NB4 (cell line): ENCODE measurements at regions not wholly inside any gene's neighbourhood (a gene's known extent, or its start where the extent isn't known, plus 50 kb on each side); places are given as distances from the start of the nearest gene placed in this dataset.

Experiments used
- DNase-seq: peaks from one replicate; pipeline ENCODE4 v3.0.0; 2010; ENCODE audit warnings: low read depth
- H3K4me3 ChIP-seq: one replicate; pipeline ENCODE4 v1.5.1; 2011; ENCODE audit warnings: mild to moderate bottlenecking, low read depth, low read length, moderate library complexity
- MYC ChIP-seq: IDR thresholded peaks from 2 replicates; pipeline ENCODE4 v1.6.1; 2011; ENCODE audit warnings: low read depth, low read length
- POLR2A ChIP-seq: IDR thresholded peaks from 2 replicates; pipeline ENCODE4 v1.6.1; 2011; ENCODE audit warnings: mild to moderate bottlenecking; ENCODE audit not compliant: insufficient read length; ENCODE audit errors: extremely low read depth
- TF ChIP-seq, protein P1 (sequence below): IDR thresholded peaks from 2 replicates; pipeline ENCODE4 v1.6.1; 2011; ENCODE audit warnings: low read depth, low read length
- TF ChIP-seq, protein P2 (sequence below): IDR thresholded peaks from one replicate; pipeline ENCODE4 v1.5.1; 2012; ENCODE audit warnings: low read depth, low read length

DNA sequence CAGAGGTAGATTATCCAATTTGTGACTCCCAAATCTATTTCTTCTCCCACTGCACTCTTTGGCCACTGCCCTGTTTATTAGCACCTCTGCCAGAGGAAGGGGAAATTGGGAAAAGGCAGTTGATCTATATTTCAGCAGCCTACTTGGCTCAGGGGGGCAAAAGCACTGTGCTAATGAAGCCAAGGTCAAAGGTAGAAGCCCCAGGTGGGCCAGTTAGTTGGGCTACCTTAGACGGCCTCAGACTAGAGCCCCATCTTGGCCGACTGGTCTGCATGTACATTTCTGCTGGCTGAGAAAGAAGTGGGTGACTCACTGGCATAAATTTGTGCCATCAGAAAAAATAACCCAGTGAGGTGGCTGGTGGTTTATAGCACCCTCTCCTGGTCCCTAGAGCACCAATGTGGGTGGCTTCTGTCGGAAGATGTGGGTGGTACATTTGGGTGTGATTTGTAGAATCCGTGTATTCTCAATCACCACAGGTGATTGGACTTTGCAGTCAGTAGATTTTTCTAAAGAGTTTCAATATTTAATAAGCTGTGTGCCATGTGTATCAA is 293.3 kb upstream of the MKI67 start:
- DNase-seq: no peak
- no peak overlapping the region for H3K4me3 ChIP-seq
- no peak for TF ChIP-seq MYC
- TF ChIP-seq, protein P1, sequence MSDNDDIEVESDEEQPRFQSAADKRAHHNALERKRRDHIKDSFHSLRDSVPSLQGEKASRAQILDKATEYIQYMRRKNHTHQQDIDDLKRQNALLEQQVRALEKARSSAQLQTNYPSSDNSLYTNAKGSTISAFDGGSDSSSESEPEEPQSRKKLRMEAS: no peak
- TF ChIP-seq, protein P2, sequence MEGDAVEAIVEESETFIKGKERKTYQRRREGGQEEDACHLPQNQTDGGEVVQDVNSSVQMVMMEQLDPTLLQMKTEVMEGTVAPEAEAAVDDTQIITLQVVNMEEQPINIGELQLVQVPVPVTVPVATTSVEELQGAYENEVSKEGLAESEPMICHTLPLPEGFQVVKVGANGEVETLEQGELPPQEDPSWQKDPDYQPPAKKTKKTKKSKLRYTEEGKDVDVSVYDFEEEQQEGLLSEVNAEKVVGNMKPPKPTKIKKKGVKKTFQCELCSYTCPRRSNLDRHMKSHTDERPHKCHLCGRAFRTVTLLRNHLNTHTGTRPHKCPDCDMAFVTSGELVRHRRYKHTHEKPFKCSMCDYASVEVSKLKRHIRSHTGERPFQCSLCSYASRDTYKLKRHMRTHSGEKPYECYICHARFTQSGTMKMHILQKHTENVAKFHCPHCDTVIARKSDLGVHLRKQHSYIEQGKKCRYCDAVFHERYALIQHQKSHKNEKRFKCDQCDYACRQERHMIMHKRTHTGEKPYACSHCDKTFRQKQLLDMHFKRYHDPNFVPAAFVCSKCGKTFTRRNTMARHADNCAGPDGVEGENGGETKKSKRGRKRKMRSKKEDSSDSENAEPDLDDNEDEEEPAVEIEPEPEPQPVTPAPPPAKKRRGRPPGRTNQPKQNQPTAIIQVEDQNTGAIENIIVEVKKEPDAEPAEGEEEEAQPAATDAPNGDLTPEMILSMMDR: no peak
- no peak for TF ChIP-seq POLR2A

DNA sequence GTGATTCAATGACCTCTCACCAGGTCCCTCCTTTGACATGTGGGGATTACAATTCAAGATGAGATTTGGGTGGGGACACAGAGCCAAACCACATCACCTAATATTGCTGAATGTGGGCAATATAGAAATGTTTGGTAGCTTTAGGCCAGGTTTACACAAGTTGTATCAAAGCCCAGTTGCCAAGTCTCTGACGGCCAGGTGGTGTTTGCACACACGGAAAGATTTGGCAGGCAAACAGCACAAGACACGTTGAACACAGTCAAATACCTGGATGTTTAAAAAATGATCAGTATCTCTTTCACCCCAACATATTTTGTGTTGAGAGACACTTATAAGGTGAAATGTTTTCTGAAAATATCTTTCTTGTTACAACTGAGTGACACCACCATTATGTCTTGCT is 294.4 kb upstream of the MKI67 start:
- H3K4me3 ChIP-seq: no peak overlapping the region
- TF ChIP-seq POLR2A (no peak), MYC (no peak)
- TF ChIP-seq, protein P2: no peak
- TF ChIP-seq, protein P1: no peak
- DNase-seq: no peak

DNA sequence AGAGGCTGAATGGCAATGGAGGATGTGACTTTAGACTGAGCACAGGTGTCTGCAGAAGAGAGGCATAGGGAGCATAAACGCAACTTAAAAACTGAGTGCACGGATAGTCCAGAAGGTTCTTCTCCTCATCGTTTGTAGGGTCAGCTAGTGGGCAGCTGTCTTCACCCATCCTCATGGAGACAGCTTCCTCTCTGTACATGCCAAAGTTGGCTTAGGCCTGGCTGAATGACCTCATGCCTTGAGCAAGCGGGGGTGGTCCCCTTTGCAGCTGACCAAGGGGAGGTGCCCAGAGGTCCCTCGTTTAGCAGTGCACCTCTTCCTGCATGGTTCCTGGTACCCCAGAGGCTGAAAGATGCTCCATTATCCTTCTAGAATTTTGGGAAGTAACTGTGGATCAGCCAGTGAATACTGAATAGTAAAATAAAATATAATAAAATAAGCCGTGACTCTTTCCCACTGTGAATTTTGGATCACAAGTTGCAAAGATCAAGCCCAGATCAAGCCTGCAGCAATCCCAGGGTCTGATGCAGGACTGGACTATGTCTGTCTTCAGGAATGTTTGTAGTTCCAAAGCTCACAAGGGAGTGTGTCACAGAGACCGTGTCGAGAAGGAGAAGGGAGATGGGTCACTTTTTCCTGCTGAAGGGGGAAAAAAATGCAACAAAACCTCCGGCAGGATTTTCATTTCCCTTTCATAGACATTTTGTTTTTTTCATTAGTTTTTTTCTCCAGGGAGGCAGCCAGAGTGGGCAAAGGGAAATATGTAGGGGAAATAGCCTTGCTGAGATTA is 295.3 kb upstream of the MKI67 start:
- no peak for DNase-seq
- TF ChIP-seq POLR2A (no peak), MYC (no peak)
- TF ChIP-seq, protein P1: no peak
- TF ChIP-seq, protein P2: no peak
- no peak overlapping the region for H3K4me3 ChIP-seq

DNA sequence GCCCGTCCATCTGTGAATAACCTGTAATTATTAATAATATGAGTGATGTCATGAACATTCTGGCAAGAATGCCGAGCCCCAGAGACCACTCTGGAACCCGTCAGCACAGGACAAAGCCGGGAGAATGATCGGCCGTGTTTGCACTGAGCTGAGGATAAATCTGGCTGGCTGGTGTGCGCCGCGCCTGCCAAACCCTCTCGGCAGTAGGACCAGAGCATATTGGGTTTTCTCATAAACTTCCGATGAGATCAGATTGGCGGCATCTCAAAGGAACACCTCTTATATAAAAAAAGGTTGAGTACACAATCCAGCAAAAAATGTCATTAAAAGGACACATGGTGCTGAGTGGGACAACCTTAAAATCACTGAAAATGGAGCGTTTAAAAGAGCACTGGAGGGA is 296.0 kb upstream of the MKI67 start:
- no peak for DNase-seq
- no peak for TF ChIP-seq MYC
- TF ChIP-seq, protein P1: no peak
- no peak for TF ChIP-seq POLR2A
- TF ChIP-seq, protein P2: no peak
- H3K4me3 ChIP-seq: no peak overlapping the region

DNA sequence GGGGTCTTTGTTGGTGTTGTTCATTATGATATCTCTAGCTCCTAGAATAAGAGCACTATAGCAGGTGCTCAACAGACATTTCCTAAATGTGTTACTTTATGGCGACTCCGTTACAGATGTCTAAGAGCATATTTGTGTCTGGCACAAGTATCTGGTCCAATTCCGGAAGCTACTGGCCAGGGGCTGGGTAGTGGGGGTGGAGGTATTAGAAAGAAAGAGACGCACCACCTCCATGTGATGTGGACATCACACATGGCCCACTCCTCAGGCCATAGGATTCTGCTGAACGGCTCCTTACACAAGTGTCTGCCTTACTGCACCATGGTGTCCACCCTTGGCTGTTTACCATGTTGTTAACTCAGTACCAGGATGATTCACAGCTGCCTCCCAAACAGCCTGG is 296.8 kb upstream of the MKI67 start:
- H3K4me3 ChIP-seq: no peak overlapping the region
- TF ChIP-seq, protein P1: no peak
- DNase-seq: no peak

DNA sequence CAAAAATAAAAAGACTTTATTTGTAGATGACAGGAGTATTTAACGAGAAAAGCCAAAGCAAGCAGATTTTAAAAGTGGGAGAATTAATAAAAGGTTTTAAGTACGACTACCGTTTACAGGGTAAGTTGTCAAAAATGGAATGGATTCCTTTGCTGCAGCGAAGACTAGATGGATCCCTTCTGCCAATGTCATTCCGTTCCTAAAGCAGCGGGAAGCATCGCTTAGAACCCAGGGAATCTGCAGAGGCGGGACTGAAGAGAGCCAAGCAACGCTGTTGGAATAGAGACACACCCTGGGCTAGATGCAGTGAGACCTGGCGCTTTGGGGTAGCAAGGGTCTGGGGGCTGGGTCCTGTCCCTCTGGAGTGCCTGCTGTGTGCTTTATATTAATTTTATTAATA is 303.1 kb upstream of the MKI67 start:
- no peak for DNase-seq
- H3K4me3 ChIP-seq: no peak overlapping the region
- TF ChIP-seq, protein P1: no peak
- TF ChIP-seq POLR2A (no peak), MYC (no peak)
- TF ChIP-seq, protein P2: no peak
